NCI-H1436 (cell line): ENCODE measurements at regions not wholly inside any gene's neighbourhood (a gene's known extent, or its start where the extent isn't known, plus 50 kb on each side); places are given as distances from the start of the nearest gene placed in this dataset.

Source experiments
- DNase-seq: peaks from one replicate; lab custom pipeline; 2025; lab: John Stamatoyannopoulos, UW

- DNase-seq = no peak
These were observed 51.3 kb upstream of the KCNA1 start for GRCh38 chr12:4858386-4858785.

- DNase-seq = no peak
These were observed 50.1 kb upstream of the KCNA1 start for GRCh38 chr12:4859478-4860210.
